ENCODE measurements at regions not wholly inside any gene's neighbourhood (a gene's known extent, or its start where the extent isn't known, plus 50 kb on each side); places are given as distances from the start of the nearest gene placed in this dataset.

DNA sequence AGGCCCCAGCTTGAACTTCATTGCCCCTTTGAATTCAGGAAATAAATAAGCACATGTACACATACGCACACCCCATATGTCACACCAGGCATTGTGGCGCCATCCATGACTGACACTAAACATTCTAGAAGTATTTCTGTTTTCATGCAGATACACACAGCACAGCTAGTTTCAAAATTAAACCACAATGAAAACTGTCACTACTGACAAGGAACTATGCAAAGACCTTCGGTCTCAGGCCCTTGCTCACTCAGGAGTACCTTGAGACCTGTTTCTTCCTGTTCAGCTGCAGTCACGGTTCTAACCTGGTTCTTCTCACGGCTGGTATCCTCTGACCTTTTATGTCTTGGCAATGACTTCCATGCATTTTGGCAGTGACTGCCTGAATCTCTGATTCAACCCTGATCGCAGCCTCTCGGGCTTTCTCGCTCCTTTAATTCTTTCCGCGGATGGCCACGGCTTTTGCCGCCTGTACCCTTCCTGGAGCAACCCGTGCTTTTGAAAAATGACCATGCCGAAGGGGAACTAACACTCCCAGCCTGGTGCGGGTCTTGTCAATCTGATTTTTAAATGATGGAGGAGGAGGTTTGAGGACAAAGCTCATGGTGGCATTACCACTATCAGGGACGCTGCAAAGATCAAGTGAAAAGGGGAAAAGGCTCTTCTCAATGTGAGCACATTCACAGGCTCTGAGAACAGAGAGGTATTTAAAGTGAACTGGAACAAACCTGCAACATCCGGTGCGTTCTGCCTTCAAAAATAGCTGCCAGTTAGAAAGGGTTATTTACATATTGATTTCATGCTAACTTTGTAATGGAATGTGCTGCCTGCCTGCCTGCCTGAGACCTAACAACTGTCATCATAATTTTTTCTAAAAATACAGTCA lies 384.6 kb downstream of the RRAGC start:
- H3K9me3 ChIP-seq = no peaks in the 10 kb centered on the region
- intact Hi-C loops (cut with DNase I, micrococcal nuclease) = no loop called here
- H3K4me3 ChIP-seq = no peak overlapping the region
- DNase-seq (peak in 1 of 3 donors; percentile 14), ATAC-seq (peak; percentile 80)
- TF ChIP-seq, protein P1, sequence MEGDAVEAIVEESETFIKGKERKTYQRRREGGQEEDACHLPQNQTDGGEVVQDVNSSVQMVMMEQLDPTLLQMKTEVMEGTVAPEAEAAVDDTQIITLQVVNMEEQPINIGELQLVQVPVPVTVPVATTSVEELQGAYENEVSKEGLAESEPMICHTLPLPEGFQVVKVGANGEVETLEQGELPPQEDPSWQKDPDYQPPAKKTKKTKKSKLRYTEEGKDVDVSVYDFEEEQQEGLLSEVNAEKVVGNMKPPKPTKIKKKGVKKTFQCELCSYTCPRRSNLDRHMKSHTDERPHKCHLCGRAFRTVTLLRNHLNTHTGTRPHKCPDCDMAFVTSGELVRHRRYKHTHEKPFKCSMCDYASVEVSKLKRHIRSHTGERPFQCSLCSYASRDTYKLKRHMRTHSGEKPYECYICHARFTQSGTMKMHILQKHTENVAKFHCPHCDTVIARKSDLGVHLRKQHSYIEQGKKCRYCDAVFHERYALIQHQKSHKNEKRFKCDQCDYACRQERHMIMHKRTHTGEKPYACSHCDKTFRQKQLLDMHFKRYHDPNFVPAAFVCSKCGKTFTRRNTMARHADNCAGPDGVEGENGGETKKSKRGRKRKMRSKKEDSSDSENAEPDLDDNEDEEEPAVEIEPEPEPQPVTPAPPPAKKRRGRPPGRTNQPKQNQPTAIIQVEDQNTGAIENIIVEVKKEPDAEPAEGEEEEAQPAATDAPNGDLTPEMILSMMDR (IDR thresholded peaks at IDR 0.05) = no peak
- no peaks in the 10 kb centered on the region for H3K4me1 ChIP-seq (ENCODE audit: low read depth)
- H3K36me3 ChIP-seq (ENCODE audit: low read depth) = no peaks in the 10 kb centered on the region

DNA sequence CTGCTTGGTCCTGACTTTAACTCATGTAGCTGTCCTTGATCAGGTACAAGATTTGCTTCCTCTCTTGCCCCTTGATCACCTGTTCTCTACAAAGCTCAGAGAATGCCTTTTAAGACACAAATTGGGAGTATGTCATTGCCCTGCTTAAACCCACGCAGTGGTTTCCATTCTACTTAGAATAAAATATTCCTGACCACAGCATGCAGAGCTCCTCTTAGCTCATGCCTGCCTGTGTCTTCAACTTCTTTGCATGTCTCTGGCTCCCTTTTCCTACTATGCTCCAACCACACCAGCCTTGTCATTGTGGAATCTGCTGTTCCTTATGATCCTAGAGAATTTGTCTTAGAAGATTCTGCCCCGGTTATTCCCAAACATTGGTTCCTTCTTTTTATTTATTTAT lies 393.1 kb downstream of the RRAGC start:
- no peaks in the 10 kb centered on the region for H3K4me1 ChIP-seq (ENCODE audit: low read depth)
- DNase-seq = no peak
- ATAC-seq = no peak
- no peaks in the 10 kb centered on the region for H3K9me3 ChIP-seq
- intact Hi-C loops (cut with DNase I, micrococcal nuclease) = no loop called here
- TF ChIP-seq, protein P1 (IDR thresholded peaks at IDR 0.05) = no peak
- no peak overlapping the region for H3K4me3 ChIP-seq
- no peaks in the 10 kb centered on the region for H3K36me3 ChIP-seq (ENCODE audit: low read depth)

DNA sequence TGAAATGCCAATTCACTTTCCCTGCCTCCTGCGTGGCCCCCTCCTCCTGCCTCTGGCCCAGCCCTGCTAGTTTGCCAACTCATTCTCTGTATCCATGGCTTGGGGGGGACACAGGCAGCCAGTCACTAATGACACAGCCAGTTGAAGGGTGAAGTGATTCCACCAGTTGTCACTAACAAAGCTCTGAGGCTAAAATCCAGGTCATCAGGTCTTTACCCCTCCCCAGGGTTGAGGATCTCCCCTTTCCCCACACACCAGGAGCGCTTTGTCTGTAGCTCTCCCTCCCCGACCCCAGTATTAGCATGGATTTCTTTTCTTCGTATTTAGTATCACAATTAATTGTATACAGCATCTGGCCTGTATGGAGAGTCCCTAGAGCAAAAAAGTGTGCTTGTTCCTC lies 394.1 kb downstream of the RRAGC start:
- Histone ChIP-seq H3K4me1 (ENCODE audit: low read depth) (no peaks in the 10 kb centered on the region), H3K36me3 (ENCODE audit: low read depth) (no peaks in the 10 kb centered on the region), H3K4me3 (no peak overlapping the region), H3K9me3 (no peaks in the 10 kb centered on the region)
- DNase-seq (no peak), ATAC-seq (no peak)
- TF ChIP-seq, protein P1 (IDR thresholded peaks at IDR 0.05) = no peak
- intact Hi-C loops (cut with DNase I, micrococcal nuclease) = no loop called here

DNA sequence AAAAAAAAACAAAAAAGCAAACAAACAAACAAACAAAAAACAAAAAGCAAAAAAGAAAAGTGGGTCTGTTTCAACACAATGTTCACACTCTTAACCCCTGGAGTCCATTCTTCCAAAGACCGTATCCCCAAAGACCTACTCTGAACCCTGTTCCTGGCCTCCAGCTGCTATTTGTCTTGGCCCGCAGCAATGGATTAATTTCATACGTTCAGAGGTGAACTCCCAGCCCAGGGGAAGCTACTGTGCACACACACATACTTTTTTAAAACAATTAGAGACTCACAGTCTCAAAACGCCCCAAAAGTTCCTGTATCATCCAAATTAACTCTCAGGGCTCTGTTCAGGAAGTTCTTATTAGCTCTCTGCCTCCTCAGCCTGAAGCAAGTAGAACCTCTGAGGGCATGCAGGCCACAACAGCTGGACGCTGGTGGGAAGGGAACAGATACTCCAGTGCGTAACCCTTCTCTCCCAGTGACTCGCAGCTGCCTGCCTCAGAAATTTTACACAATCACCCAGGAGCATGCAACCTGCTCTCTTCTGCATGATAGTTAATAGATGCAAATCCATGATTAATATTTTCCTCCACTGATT lies 395.4 kb downstream of the RRAGC start:
- DNase-seq (peak in 1 of 3 donors; percentile 3), ATAC-seq (no peak)
- H3K4me3 ChIP-seq = no peak overlapping the region
- no peaks in the 10 kb centered on the region for H3K9me3 ChIP-seq
- TF ChIP-seq, protein P1 (IDR thresholded peaks at IDR 0.05) = no peak
- H3K36me3 ChIP-seq (ENCODE audit: low read depth) = no peaks in the 10 kb centered on the region
- intact Hi-C loops (cut with DNase I, micrococcal nuclease) = no loop called here
- H3K4me1 ChIP-seq (ENCODE audit: low read depth) = no peaks in the 10 kb centered on the region

DNA sequence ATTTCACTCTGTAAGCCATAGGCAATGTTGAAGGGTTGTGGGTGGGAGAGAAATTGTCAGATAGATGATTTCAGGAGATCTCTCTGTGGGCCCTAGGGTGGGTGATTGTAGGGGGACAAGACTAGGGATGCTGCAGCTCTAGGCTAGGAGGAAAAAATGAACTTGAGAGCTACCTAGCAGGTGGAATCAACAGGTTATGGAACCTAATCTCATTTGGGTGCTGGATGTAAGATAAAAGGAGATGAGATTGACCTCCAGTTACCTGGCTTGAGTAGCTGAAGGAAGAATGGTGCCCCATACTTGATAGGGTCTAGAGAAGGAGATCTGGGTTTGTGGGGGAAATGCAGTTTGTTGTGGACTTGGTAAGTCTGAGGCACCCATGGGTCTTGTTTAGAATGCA lies 396.5 kb downstream of the RRAGC start:
- ATAC-seq (no peak), DNase-seq (no peak)
- TF ChIP-seq, protein P1 (IDR thresholded peaks at IDR 0.05) = no peak
- no peaks in the 10 kb centered on the region for H3K9me3 ChIP-seq
- no peaks in the 10 kb centered on the region for H3K36me3 ChIP-seq (ENCODE audit: low read depth)
- intact Hi-C loops (cut with DNase I, micrococcal nuclease) = no loop called here
- no peaks in the 10 kb centered on the region for H3K4me1 ChIP-seq (ENCODE audit: low read depth)
- H3K4me3 ChIP-seq = no peak overlapping the region

All from mucosa of descending colon (tissue), 3 donors.